A549 (cell line): ENCODE measurements at regions not wholly inside any gene's neighbourhood (a gene's known extent, or its start where the extent isn't known, plus 50 kb on each side); places are given as distances from the start of the nearest gene placed in this dataset.

Experiments
- ATAC-seq, 2 experiments: fragments of 200-7000 bp in 1 of 2; fragments of >200 bp in 1 of 2; cut with Nextera tagmentation in 1 of 2; cut with Tn5 transposase in 1 of 2; 3 replicates each; pipeline versions ENCODE4 v1.8.0 to v1.9.1; 2018 to 2020; ENCODE audit warnings: mild to moderate bottlenecking in 1 of 2, moderate library complexity in 1 of 2
- CTCF ChIA-PET: fragments of 300-600 bp; sonication (Branson Sonifier 250); formaldehyde crosslinking; extraction: SDS; loops from one replicate; lab custom pipeline; 2021; ENCODE audit warnings: antibody characterized with exemption, inconsistent platforms; lab: Yijun Ruan, JAX
- POLR2A ChIA-PET: fragments of 350-600 bp; formaldehyde crosslinking; extraction: SDS; loops from one replicate; lab custom pipeline; 2021; ENCODE audit warnings: antibody characterized with exemption, inconsistent platforms; lab: Yijun Ruan, JAX
- DNase-seq, 2 experiments: peaks; one replicate each; pipeline versions ENCODE4 v3.0.0 to v3.0.0-alpha.2; 2011 to 2016; ENCODE audit warnings: low read depth in 1 of 2, low spot score in 1 of 2
- FAIRE-seq: peaks from 2 replicates; lab custom pipeline; 2011; peaks lifted over from hg19 to GRCh38; lab: Jason Lieb, UNC
- H3K27ac ChIP-seq, 2 experiments: fragments of >200 bp; sonication (Bioruptor Twin); formaldehyde crosslinking; 3 replicates each; pipeline ENCODE4 v1.5.1; 2016 to 2017
- H3K4me1 ChIP-seq: fragments of >200 bp; sonication (Bioruptor Twin); formaldehyde crosslinking; 3 replicates; pipeline ENCODE4 v1.6.1; 2016
- H3K4me2 ChIP-seq: fragments of >200 bp; sonication (Bioruptor Twin); formaldehyde crosslinking; 3 replicates; pipeline ENCODE4 v1.6.1; 2016
- H3K4me3 ChIP-seq: fragments of >200 bp; sonication (Bioruptor Twin); formaldehyde crosslinking; 3 replicates; pipeline ENCODE4 v1.5.1; 2016
- H3K9me3 ChIP-seq: fragments of >200 bp; sonication (Bioruptor Twin); formaldehyde crosslinking; 3 replicates; pipeline ENCODE4 v1.6.1; 2016
- EHMT2 ChIP-seq: fragments of 200-600 bp; sonication (generic); IDR thresholded peaks from 2 replicates; pipeline ENCODE4 v1.6.1; 2016; ENCODE audit warnings: antibody characterized with exemption, low read depth, mild to moderate bottlenecking, moderate library complexity
- FOSB ChIP-seq: fragments of 250-450 bp; sonication (Bioruptor Pico); IDR thresholded peaks from 2 replicates; pipeline ENCODE4 v1.5.0; 2020; ENCODE audit warnings: mild to moderate bottlenecking, moderate library complexity
- HDAC2 ChIP-seq: fragments of 200-600 bp; sonication (generic); IDR thresholded peaks from 2 replicates; pipeline ENCODE4 v1.6.1; 2016
- HOXB13 ChIP-seq: fragments of 250-450 bp; sonication (Bioruptor Pico); IDR thresholded peaks from 2 replicates; pipeline ENCODE4 v1.5.0; 2020; ENCODE audit warnings: low read depth, mild to moderate bottlenecking, moderate library complexity
- HOXB5 ChIP-seq: fragments of 250-450 bp; sonication (Bioruptor Pico); IDR thresholded peaks from 2 replicates; pipeline ENCODE4 v1.5.0; 2020; ENCODE audit warnings: mild to moderate bottlenecking, moderate library complexity
- JUN ChIP-seq, 2 experiments: fragments of >200 bp; sonication (Bioruptor Twin); formaldehyde crosslinking; IDR thresholded peaks; 2 replicates in 1 of 2; 3 replicates in 1 of 2; pipeline ENCODE4 v1.6.1; 2016 to 2017
- KDM5A ChIP-seq: fragments of 200-600 bp; sonication (generic); IDR thresholded peaks from 2 replicates; pipeline ENCODE4 v1.6.1; 2016; ENCODE audit warnings: antibody characterized with exemption, mild to moderate bottlenecking
- MAFK ChIP-seq: fragments of 450-650 bp; IDR thresholded peaks from 2 replicates; pipeline ENCODE4 v1.6.1; 2014; ENCODE audit not compliant: partially characterized antibody
- MAZ ChIP-seq: fragments of 150-350 bp; IDR thresholded peaks from 2 replicates; pipeline ENCODE4 v1.6.1; 2014; ENCODE audit warnings: antibody characterized with exemption, low read depth, low read length, borderline replicate concordance
- NFE2L2 ChIP-seq: fragments of 150-350 bp; conservative IDR thresholded peaks from 2 replicates; pipeline ENCODE4 v1.6.1; 2014; ENCODE audit warnings: low read length
- NPAS2 ChIP-seq: fragments of 250-450 bp; sonication (Bioruptor Pico); IDR thresholded peaks from 2 replicates; pipeline ENCODE4 v1.8.0; 2022; ENCODE audit warnings: mild to moderate bottlenecking, moderate library complexity, borderline replicate concordance
- NR3C1 ChIP-seq: fragments of >200 bp; sonication (Bioruptor Twin); formaldehyde crosslinking; IDR thresholded peaks from 3 replicates; pipeline ENCODE4 v1.6.1; 2017
- POLR2A ChIP-seq: IDR thresholded peaks from 2 replicates; pipeline ENCODE4 v1.6.1; 2012; ENCODE audit warnings: mild to moderate bottlenecking, low read length
- RARB ChIP-seq: fragments of 250-450 bp; sonication (Bioruptor Pico); IDR thresholded peaks from 2 replicates; pipeline ENCODE4 v1.8.0; 2021; ENCODE audit warnings: mild to moderate bottlenecking, moderate library complexity
- SMC3 ChIP-seq: fragments of >200 bp; sonication (Bioruptor Twin); formaldehyde crosslinking; IDR thresholded peaks from 3 replicates; pipeline ENCODE4 v1.6.1; 2018; ENCODE audit warnings: inconsistent platforms
- ZFP36 ChIP-seq: fragments of 450-650 bp; IDR thresholded peaks from 2 replicates; pipeline ENCODE4 v1.6.1; 2014; ENCODE audit warnings: borderline replicate concordance; ENCODE audit not compliant: partially characterized antibody
- ZNF302 ChIP-seq: fragments of 250-450 bp; sonication (Bioruptor Pico); IDR thresholded peaks from 2 replicates; pipeline ENCODE4 v1.9.0; 2021; ENCODE audit warnings: inconsistent platforms, mild to moderate bottlenecking, moderate library complexity
- ZSCAN20 ChIP-seq: fragments of 250-450 bp; sonication (Bioruptor Pico); IDR thresholded peaks from 2 replicates; pipeline ENCODE4 v1.8.0; 2022; ENCODE audit warnings: mild to moderate bottlenecking, moderate library complexity
- WGBS: methylation state at CpG from one replicate; pipeline ENCODE4 v1.1.6; 2017; ENCODE audit errors: missing lambda C conversion rate; 5-methylcytosine and 5-hydroxymethylcytosine counted together
- TF ChIP-seq, protein P1 (sequence below): fragments of >200 bp; sonication (Bioruptor Twin); formaldehyde crosslinking; IDR thresholded peaks from 3 replicates; pipeline ENCODE4 v1.6.1; 2016
- TF ChIP-seq, protein P2 (sequence below): fragments of >200 bp; sonication (Bioruptor Twin); formaldehyde crosslinking; IDR thresholded peaks from 2 replicates; pipeline ENCODE4 v1.6.1; 2016
- TF ChIP-seq, protein P3 (sequence below): fragments of 450-650 bp; IDR thresholded peaks from 2 replicates; pipeline ENCODE4 v1.6.1; 2014; ENCODE audit warnings: antibody characterized with exemption
- TF ChIP-seq, protein P4 (sequence below): fragments of 150-350 bp; IDR thresholded peaks from 2 replicates; pipeline ENCODE4 v1.6.1; 2014; ENCODE audit warnings: low read depth, mild to moderate bottlenecking, low read length
- TF ChIP-seq, protein P5 (sequence below): fragments of 250-450 bp; sonication (Bioruptor Pico); IDR thresholded peaks from 2 replicates; pipeline ENCODE4 v1.5.0; 2020; ENCODE audit warnings: low read depth, mild to moderate bottlenecking, moderate library complexity
- TF ChIP-seq, protein P6 (sequence below): fragments of 250-450 bp; sonication (Bioruptor Pico); IDR thresholded peaks from 2 replicates; pipeline ENCODE4 v1.5.0; 2021; ENCODE audit warnings: mild to moderate bottlenecking, moderate library complexity, borderline replicate concordance

DNA sequence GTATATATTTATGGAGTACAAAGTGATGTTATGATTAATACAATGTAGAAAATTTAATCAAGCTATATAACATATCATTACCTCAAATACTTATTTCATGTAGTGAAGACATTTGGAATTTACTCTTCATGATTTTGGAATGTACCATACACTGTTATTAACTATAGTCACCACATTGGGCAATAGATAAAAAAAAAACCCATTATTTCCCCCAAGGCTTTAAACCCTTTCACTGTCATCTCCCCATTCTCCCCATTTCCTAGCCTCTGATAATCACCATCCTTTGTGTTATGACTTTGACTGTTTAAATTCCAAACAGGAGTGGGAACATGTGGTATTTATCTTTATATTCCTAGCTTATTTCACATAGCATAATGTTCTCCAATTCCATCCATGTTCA is 2189.1 kb upstream of the AGA start:
- no peak overlapping the region for H3K4me3 ChIP-seq
- FAIRE-seq = no peak
- H3K4me1 ChIP-seq = no peaks in the 10 kb centered on the region
- CTCF ChIA-PET = no interaction called here
- no peak overlapping the region for H3K27ac ChIP-seq
- no peak overlapping the region for H3K4me2 ChIP-seq
- no peak for ATAC-seq
- no peaks in the 10 kb centered on the region for H3K9me3 ChIP-seq
- no peak for DNase-seq
- POLR2A ChIA-PET = no interaction called here
- TF ChIP-seq KDM5A = no peak

DNA sequence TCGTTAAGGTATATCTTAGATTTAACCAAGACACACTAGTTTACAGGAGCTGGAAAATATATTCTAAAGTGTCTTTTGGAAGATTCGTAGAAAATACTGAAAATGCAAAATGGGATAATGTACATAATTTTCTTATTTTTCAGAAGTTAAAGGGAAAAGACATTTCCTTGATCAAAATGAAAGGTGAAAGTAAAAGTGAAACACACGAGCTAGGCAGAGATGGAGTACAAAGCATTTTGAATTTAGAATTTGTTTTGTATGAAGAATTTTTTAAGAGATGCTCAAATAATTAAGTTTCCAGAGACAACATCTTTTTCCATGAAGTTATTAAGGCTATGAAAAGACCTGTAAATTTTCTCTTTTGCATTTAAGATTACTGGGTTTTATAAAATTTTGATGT is 2192.6 kb upstream of the AGA start:
- H3K4me2 ChIP-seq = no peak overlapping the region
- no peak overlapping the region for H3K27ac ChIP-seq
- WGBS = 5% methylated on average over 3 of the region's 3 CpGs
- FAIRE-seq = no peak
- H3K4me1 ChIP-seq = no peaks in the 10 kb centered on the region
- no peak for TF ChIP-seq POLR2A
- TF ChIP-seq, protein P1, sequence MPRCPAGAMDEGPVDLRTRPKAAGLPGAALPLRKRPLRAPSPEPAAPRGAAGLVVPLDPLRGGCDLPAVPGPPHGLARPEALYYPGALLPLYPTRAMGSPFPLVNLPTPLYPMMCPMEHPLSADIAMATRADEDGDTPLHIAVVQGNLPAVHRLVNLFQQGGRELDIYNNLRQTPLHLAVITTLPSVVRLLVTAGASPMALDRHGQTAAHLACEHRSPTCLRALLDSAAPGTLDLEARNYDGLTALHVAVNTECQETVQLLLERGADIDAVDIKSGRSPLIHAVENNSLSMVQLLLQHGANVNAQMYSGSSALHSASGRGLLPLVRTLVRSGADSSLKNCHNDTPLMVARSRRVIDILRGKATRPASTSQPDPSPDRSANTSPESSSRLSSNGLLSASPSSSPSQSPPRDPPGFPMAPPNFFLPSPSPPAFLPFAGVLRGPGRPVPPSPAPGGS = no peak
- TF ChIP-seq SMC3 = no peak
- no peaks in the 10 kb centered on the region for H3K9me3 ChIP-seq
- H3K4me3 ChIP-seq = no peak overlapping the region
- POLR2A ChIA-PET = no interaction called here
- no peak for ATAC-seq
- CTCF ChIA-PET = no interaction called here
- DNase-seq = no peak

DNA sequence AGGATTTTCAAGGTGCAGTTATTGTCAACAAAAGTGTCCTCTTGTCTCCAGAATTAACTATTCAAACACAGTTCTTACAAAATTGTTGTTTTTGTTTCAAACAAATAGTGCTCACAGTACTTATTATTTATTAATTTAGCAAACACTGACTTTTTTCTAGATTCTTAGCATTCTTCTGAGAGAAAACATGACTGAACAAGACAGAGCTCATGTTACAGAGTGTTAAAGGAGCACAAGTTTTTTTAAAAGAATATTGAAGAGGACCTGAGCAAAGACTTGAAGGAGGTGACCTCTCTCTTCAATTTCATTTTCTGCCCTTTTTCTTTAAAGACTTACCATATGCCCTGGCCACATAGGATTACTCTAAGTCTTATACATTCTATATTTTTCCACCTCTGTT is 2220.3 kb upstream of the AGA start:
- ATAC-seq = no peak
- H3K9me3 ChIP-seq = no peaks in the 10 kb centered on the region
- POLR2A ChIA-PET = no interaction called here

DNA sequence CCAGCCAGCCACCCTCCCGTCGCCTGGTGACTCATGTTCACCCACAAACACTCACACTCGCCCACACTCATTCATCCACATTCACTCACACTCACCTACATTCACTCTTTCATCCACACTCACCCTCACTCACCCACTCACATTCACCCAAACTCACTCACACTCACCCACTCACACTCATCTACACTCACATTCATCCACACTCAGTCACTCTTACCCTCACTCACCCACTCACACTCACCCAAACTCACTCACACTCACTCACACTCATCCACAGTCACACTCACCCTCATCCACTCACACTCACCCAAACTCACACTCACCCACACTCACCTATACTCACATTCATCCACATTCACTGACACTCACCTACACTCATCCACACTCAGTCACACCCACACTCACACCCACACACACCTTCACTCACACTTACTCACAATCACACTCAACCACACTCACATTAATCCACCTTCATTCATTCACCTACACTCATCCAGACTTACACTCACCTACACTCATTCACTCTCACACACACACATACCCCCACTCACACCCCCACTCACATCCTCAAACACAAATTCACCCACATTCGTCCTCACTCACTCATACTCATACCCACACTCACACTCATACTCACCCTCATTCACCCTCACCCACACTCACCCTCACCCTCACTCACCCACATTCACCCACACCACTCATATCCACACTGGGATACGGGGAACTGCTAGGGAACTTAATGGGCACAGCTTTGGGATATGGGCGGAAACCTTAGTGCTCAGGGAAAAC is 2221.6 kb upstream of the AGA start:
- no peak overlapping the region for H3K27ac ChIP-seq
- H3K4me1 ChIP-seq = no peaks in the 10 kb centered on the region
- H3K4me2 ChIP-seq = no peak overlapping the region
- DNase-seq (no peak), ATAC-seq (no peak), FAIRE-seq (no peak)
- POLR2A ChIA-PET = no interaction called here
- H3K9me3 ChIP-seq = no peaks in the 10 kb centered on the region
- WGBS = 9% methylated on average over 4 of the region's 6 CpGs
- CTCF ChIA-PET = no interaction called here
- no peak overlapping the region for H3K4me3 ChIP-seq
- TF ChIP-seq, protein P2, sequence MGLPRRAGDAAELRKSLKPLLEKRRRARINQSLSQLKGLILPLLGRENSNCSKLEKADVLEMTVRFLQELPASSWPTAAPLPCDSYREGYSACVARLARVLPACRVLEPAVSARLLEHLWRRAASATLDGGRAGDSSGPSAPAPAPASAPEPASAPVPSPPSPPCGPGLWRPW = no peak
- TF ChIP-seq HDAC2 (no peak), ZNF302 (CRISPR knock-in tag) (no peak), HOXB5 (CRISPR knock-in tag) (no peak), ZSCAN20 (CRISPR knock-in tag) (no peak), FOSB (CRISPR knock-in tag) (no peak), MAFK (no peak), POLR2A (no peak), NPAS2 (no peak), MAZ (no peak), RARB (CRISPR knock-in tag) (no peak), NR3C1 (no peak)
- TF ChIP-seq, protein P3, sequence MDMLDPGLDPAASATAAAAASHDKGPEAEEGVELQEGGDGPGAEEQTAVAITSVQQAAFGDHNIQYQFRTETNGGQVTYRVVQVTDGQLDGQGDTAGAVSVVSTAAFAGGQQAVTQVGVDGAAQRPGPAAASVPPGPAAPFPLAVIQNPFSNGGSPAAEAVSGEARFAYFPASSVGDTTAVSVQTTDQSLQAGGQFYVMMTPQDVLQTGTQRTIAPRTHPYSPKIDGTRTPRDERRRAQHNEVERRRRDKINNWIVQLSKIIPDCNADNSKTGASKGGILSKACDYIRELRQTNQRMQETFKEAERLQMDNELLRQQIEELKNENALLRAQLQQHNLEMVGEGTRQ = no peak
- TF ChIP-seq, protein P4, sequence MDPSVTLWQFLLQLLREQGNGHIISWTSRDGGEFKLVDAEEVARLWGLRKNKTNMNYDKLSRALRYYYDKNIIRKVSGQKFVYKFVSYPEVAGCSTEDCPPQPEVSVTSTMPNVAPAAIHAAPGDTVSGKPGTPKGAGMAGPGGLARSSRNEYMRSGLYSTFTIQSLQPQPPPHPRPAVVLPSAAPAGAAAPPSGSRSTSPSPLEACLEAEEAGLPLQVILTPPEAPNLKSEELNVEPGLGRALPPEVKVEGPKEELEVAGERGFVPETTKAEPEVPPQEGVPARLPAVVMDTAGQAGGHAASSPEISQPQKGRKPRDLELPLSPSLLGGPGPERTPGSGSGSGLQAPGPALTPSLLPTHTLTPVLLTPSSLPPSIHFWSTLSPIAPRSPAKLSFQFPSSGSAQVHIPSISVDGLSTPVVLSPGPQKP = no peak

More for the DNA sequence above, 2220.3 kb upstream of the AGA start:
- DNase-seq (no peak), FAIRE-seq (no peak)
- Histone ChIP-seq H3K4me2 (no peak overlapping the region), H3K4me1 (no peaks in the 10 kb centered on the region)
- no peak for TF ChIP-seq EHMT2
- no peak for TF ChIP-seq HDAC2
- TF ChIP-seq HOXB13 (CRISPR knock-in tag) = no peak
- no peak for TF ChIP-seq ZFP36
- TF ChIP-seq NFE2L2 = no peak
- TF ChIP-seq, protein P5, sequence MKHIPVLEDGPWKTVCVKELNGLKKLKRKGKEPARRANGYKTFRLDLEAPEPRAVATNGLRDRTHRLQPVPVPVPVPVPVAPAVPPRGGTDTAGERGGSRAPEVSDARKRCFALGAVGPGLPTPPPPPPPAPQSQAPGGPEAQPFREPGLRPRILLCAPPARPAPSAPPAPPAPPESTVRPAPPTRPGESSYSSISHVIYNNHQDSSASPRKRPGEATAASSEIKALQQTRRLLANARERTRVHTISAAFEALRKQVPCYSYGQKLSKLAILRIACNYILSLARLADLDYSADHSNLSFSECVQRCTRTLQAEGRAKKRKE = no peak
- TF ChIP-seq, protein P6, sequence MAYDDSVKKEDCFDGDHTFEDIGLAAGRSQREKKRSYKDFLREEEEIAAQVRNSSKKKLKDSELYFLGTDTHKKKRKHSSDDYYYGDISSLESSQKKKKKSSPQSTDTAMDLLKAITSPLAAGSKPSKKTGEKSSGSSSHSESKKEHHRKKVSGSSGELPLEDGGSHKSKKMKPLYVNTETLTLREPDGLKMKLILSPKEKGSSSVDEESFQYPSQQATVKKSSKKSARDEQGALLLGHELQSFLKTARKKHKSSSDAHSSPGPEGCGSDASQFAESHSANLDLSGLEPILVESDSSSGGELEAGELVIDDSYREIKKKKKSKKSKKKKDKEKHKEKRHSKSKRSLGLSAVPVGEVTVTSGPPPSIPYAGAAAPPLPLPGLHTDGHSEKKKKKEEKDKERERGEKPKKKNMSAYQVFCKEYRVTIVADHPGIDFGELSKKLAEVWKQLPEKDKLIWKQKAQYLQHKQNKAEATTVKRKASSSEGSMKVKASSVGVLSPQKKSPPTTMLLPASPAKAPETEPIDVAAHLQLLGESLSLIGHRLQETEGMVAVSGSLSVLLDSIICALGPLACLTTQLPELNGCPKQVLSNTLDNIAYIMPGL = no peak
- TF ChIP-seq JUN (IDR thresholded peaks at IDR 0.05) = no peak
- TF ChIP-seq, protein P4 = no peak
- TF ChIP-seq, all 56 proteins: peak for 0
- CTCF ChIA-PET = no interaction called here
- Histone ChIP-seq H3K27ac (no peak overlapping the region), H3K4me3 (no peak overlapping the region)
